ENCODE measurements at regions not wholly inside any gene's neighbourhood (a gene's known extent, or its start where the extent isn't known, plus 50 kb on each side); places are given as distances from the start of the nearest gene placed in this dataset.
A peak's percentile ranks its signal among the peaks of the same experiment; 100 is the strongest.

GRCh38 chr20:41719151-41719550, 101.0 kb upstream of the CHD6 start:
- TF ChIP-seq CTCF (IDR thresholded peaks at IDR 0.05; ENCODE audit: low read depth, low read length), result no peak
- in situ Hi-C loops (cut with HindIII; ENCODE audit: low sequenced_read_pairs), result no loop called here
- no peak overlapping the region for H3K4me3 ChIP-seq (ENCODE audit: low read depth, low read length)
- DNase-seq (ENCODE audit: low read depth, low spot score), result no peak

- no peak for DNase-seq (ENCODE audit: low read depth, low spot score)
- H3K4me3 ChIP-seq (ENCODE audit: low read depth, low read length), result no peak overlapping the region
- TF ChIP-seq CTCF (IDR thresholded peaks at IDR 0.05; ENCODE audit: low read depth, low read length), result no peak
- in situ Hi-C loops (cut with HindIII; ENCODE audit: low sequenced_read_pairs), result no loop called here
Observed at GRCh38 chr20:41717483-41717882, 99.3 kb upstream of the CHD6 start.

- in situ Hi-C loops (cut with HindIII; ENCODE audit: low sequenced_read_pairs), result no loop called here
- no peak overlapping the region for H3K4me3 ChIP-seq (ENCODE audit: low read depth, low read length)
- DNase-seq (ENCODE audit: low read depth, low spot score), result no peak
- no peak for TF ChIP-seq CTCF (IDR thresholded peaks at IDR 0.05; ENCODE audit: low read depth, low read length)
Observed at GRCh38 chr20:41716911-41717310, 98.7 kb upstream of the CHD6 start.

- no peak overlapping the region for H3K4me3 ChIP-seq (ENCODE audit: low read depth, low read length)
- peak; percentile 9 for DNase-seq (ENCODE audit: low read depth, low spot score)
- in situ Hi-C loops (cut with HindIII; ENCODE audit: low sequenced_read_pairs), result no loop called here
- no peak for TF ChIP-seq CTCF (IDR thresholded peaks at IDR 0.05; ENCODE audit: low read depth, low read length)
Observed at GRCh38 chr20:41716436-41716835, 98.3 kb upstream of the CHD6 start.

GRCh38 chr20:41715526-41715925, 97.3 kb upstream of the CHD6 start:
- DNase-seq (ENCODE audit: low read depth, low spot score), result no peak
- in situ Hi-C loops (cut with HindIII; ENCODE audit: low sequenced_read_pairs), result no loop called here
- no peak for TF ChIP-seq CTCF (IDR thresholded peaks at IDR 0.05; ENCODE audit: low read depth, low read length)
- H3K4me3 ChIP-seq (ENCODE audit: low read depth, low read length), result no peak overlapping the region

- no peak for DNase-seq (ENCODE audit: low read depth, low spot score)
- TF ChIP-seq CTCF (IDR thresholded peaks at IDR 0.05; ENCODE audit: low read depth, low read length), result no peak
- in situ Hi-C loops (cut with HindIII; ENCODE audit: low sequenced_read_pairs), result no loop called here
- H3K4me3 ChIP-seq (ENCODE audit: low read depth, low read length), result no peak overlapping the region
Observed at GRCh38 chr20:41714030-41714429, 95.9 kb upstream of the CHD6 start.

- no peak for DNase-seq (ENCODE audit: low read depth, low spot score)
- in situ Hi-C loops (cut with HindIII; ENCODE audit: low sequenced_read_pairs), result no loop called here
- TF ChIP-seq CTCF (IDR thresholded peaks at IDR 0.05; ENCODE audit: low read depth, low read length), result no peak
- H3K4me3 ChIP-seq (ENCODE audit: low read depth, low read length), result no peak overlapping the region
Observed at GRCh38 chr20:41704896-41705295, 86.7 kb upstream of the CHD6 start.
